ENCODE measurements at regions not wholly inside any gene's neighbourhood (a gene's known extent, or its start where the extent isn't known, plus 50 kb on each side); places are given as distances from the start of the nearest gene placed in this dataset.

DNA sequence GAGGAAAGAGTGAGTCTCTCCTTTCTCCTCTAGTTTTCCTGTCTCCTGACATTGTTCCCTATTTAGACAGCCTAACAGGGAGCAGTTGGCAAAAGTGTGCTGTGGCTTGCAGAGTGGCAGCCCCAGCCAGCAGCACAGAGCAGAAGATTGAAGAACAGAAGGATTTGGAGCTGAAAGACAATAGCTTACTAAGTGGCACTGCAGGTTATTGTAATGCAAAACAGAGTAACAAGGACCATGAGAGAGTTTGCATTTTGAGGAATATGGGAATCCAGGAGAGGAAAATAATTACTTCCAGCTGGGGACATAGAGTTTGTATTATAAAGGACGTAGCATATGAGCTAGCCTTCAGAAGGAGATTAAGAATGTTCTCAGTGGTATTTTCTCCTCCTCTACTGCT is 342.4 kb downstream of the AKAIN1 start:
- no CpG with 5 or more reads among the region's 1 CpG for WGBS (ENCODE audit: insufficient coverage)
- peak overlapping the region in 1 of 7 donors; percentile 16 for H3K27ac Mint-ChIP-seq

GRCh38 chr18:4851301-4851976 is 345.6 kb downstream of the AKAIN1 start:
- intact Hi-C loops (cut with micrococcal nuclease): no loop called here
- Mint-ChIP-seq H3K4me3 (no peak overlapping the region), H3K4me1 (no peaks in the 10 kb centered on the region), H3K27me3 (ENCODE audit: low read depth in 3 of 3) (peaks cover 0 to 2% (median 0%) of the 10 kb centered on the region in 3 donors), H3K9me3 (peaks cover 3 to 17% (median 8%) of the 10 kb centered on the region in 7 donors), H3K36me3 (no peaks in the 10 kb centered on the region), H3K27ac (no peak overlapping the region)
- TF ChIP-seq, protein P1, sequence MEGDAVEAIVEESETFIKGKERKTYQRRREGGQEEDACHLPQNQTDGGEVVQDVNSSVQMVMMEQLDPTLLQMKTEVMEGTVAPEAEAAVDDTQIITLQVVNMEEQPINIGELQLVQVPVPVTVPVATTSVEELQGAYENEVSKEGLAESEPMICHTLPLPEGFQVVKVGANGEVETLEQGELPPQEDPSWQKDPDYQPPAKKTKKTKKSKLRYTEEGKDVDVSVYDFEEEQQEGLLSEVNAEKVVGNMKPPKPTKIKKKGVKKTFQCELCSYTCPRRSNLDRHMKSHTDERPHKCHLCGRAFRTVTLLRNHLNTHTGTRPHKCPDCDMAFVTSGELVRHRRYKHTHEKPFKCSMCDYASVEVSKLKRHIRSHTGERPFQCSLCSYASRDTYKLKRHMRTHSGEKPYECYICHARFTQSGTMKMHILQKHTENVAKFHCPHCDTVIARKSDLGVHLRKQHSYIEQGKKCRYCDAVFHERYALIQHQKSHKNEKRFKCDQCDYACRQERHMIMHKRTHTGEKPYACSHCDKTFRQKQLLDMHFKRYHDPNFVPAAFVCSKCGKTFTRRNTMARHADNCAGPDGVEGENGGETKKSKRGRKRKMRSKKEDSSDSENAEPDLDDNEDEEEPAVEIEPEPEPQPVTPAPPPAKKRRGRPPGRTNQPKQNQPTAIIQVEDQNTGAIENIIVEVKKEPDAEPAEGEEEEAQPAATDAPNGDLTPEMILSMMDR (IDR thresholded peaks at IDR 0.05): no peak
- peaks cover 14 to 26% of the 10 kb centered on the region in 2 donors for H3K9me3 ChIP-seq (replicated peaks in 1 of 2; ENCODE audit: control insufficient read depth in 1 of 2, insufficient read depth in 1 of 2, low read length in 2 of 2)
- DNase-seq: no peak
- no CpG with 5 or more reads among the region's 1 CpG for WGBS (ENCODE audit: insufficient coverage)
- H3K4me1 ChIP-seq (ENCODE audit: control insufficient read depth in 1 of 2, insufficient read depth in 2 of 2, low read length in 2 of 2): no peaks in the 10 kb centered on the region
- H4K20me1 ChIP-seq (ENCODE audit: insufficient read depth, low read length): no peaks in the 10 kb centered on the region
- no peak overlapping the region for H3K27ac ChIP-seq (ENCODE audit: low read depth in 1 of 2, low read length in 2 of 2)
- no peak overlapping the region for H3K4me3 ChIP-seq (replicated peaks in 1 of 3; ENCODE audit: low read depth in 2 of 3, low read length in 3 of 3)
- H3K9ac ChIP-seq (ENCODE audit: insufficient read depth, low read length, poor library complexity, severe bottlenecking): no peak overlapping the region
- H3K36me3 ChIP-seq (replicated peaks in 1 of 2; ENCODE audit: control insufficient read depth in 1 of 2, insufficient read depth in 2 of 2, low read length in 2 of 2): no peaks in the 10 kb centered on the region
- H3K4me2 ChIP-seq (replicated peaks; ENCODE audit: extremely low read depth, low read length, poor library complexity, severe bottlenecking): no peak overlapping the region
- no peaks in the 10 kb centered on the region for H3K27me3 ChIP-seq (ENCODE audit: control insufficient read depth in 2 of 2, insufficient read depth in 2 of 2, low read length in 2 of 2)
- no peak overlapping the region for H2AFZ ChIP-seq (ENCODE audit: insufficient read depth, low read depth, low read length, poor library complexity, severe bottlenecking)
- H3K79me2 ChIP-seq (ENCODE audit: insufficient read depth, low read length): no peaks in the 10 kb centered on the region

More for the DNA sequence above, 342.4 kb downstream of the AKAIN1 start:
- Histone ChIP-seq H4K20me1 (ENCODE audit: insufficient read depth, low read length) (no peaks in the 10 kb centered on the region), H3K4me3 (replicated peaks in 1 of 3; ENCODE audit: low read depth in 2 of 3, low read length in 3 of 3) (no peak overlapping the region), H3K4me1 (ENCODE audit: control insufficient read depth in 1 of 2, insufficient read depth in 2 of 2, low read length in 2 of 2) (no peaks in the 10 kb centered on the region), H3K36me3 (replicated peaks in 1 of 2; ENCODE audit: control insufficient read depth in 1 of 2, insufficient read depth in 2 of 2, low read length in 2 of 2) (no peaks in the 10 kb centered on the region), H2AFZ (ENCODE audit: insufficient read depth, low read depth, low read length, poor library complexity, severe bottlenecking) (no peak overlapping the region), H3K79me2 (ENCODE audit: insufficient read depth, low read length) (no peaks in the 10 kb centered on the region), H3K9me3 (replicated peaks in 1 of 2; ENCODE audit: control insufficient read depth in 1 of 2, insufficient read depth in 1 of 2, low read length in 2 of 2) (peaks cover 14 to 18% of the 10 kb centered on the region in 2 donors), H3K27ac (ENCODE audit: low read depth in 1 of 2, low read length in 2 of 2) (no peak overlapping the region), H3K27me3 (ENCODE audit: control insufficient read depth in 2 of 2, insufficient read depth in 2 of 2, low read length in 2 of 2) (no peaks in the 10 kb centered on the region), H3K4me2 (replicated peaks; ENCODE audit: extremely low read depth, low read length, poor library complexity, severe bottlenecking) (no peak overlapping the region), H3K9ac (ENCODE audit: insufficient read depth, low read length, poor library complexity, severe bottlenecking) (no peak overlapping the region)
- Mint-ChIP-seq H3K36me3 (no peaks in the 10 kb centered on the region), H3K27me3 (ENCODE audit: low read depth in 3 of 3) (peaks cover 0 to 2% (median 0%) of the 10 kb centered on the region in 3 donors), H3K4me1 (no peaks in the 10 kb centered on the region), H3K9me3 (peaks cover 3 to 17% (median 6%) of the 10 kb centered on the region in 7 donors), H3K4me3 (no peak overlapping the region)
- no peak for DNase-seq
- intact Hi-C loops (cut with micrococcal nuclease): no loop called here
- TF ChIP-seq, protein P1 (IDR thresholded peaks at IDR 0.05): no peak
